HepG2 (cell line): ENCODE measurements at regions not wholly inside any gene's neighbourhood (a gene's known extent, or its start where the extent isn't known, plus 50 kb on each side); places are given as distances from the start of the nearest gene placed in this dataset.

Source experiments
- ATAC-seq: fragments of 200-7000 bp; cut with Tn5 transposase; 3 replicates; pipeline ENCODE4 v1.9.1; 2020; ENCODE audit warnings: mild to moderate bottlenecking, moderate library complexity
- BruUV-seq: library from RNA; stranded (reverse); fragments of 400-500 nt; replicated peaks from 2 replicates; lab custom pipeline; 2021; lab: Mats Ljungman, UMichigan
- CTCF ChIA-PET: fragments of 300-600 bp; formaldehyde crosslinking; extraction: SDS; loops from one replicate; lab custom pipeline; 2021; ENCODE audit warnings: low total read pairs, inconsistent platforms, low intra/inter-chr PET ratio; lab: Yijun Ruan, JAX
- POLR2A ChIA-PET: fragments of 350-600 bp; sonication (Branson Sonifier 250); formaldehyde crosslinking; loops from one replicate; lab custom pipeline; 2020; ENCODE audit warnings: antibody characterized with exemption, inconsistent platforms; lab: Yijun Ruan, JAX
- DNase-seq: peaks from one replicate; pipeline ENCODE4 v3.0.0-alpha.2; 2015; ENCODE audit warnings: low spot score
- FAIRE-seq: peaks from 3 replicates; lab custom pipeline; 2011; peaks lifted over from hg19 to GRCh38; lab: Jason Lieb, UNC
- H2AFZ ChIP-seq: one replicate; pipeline ENCODE4 v1.6.1; 2011; ENCODE audit warnings: low read length, inconsistent platforms
- H3K27ac ChIP-seq: fragments of 300-600 bp; 3 replicates; pipeline ENCODE4 v1.8.0; 2011; ENCODE audit warnings: mixed run types, mild to moderate bottlenecking, mixed read lengths, low read length, inconsistent platforms; ENCODE audit not compliant: insufficient read depth; ENCODE audit errors: extremely low read length
- H3K27me3 ChIP-seq, 2 experiments: fragments of 200-600 bp in 1 of 2; 2 replicates in 1 of 2; 3 replicates in 1 of 2; pipeline versions ENCODE4 v1.6.0 to v1.8.0; 2011; ENCODE audit warnings: low read length in 2 of 2, mild to moderate bottlenecking in 2 of 2, moderate library complexity in 2 of 2, inconsistent platforms in 1 of 2; ENCODE audit not compliant: insufficient read depth in 2 of 2, control insufficient read depth in 1 of 2
- H3K36me3 ChIP-seq, 2 experiments: fragments of 200-600 bp in 1 of 2; replicated peaks in 1 of 2; 2 replicates in 1 of 2; 3 replicates in 1 of 2; pipeline versions ENCODE4 v1.5.1 to v1.8.0; 2011; ENCODE audit warnings: low read length in 2 of 2, inconsistent platforms in 1 of 2; ENCODE audit not compliant: insufficient read depth in 2 of 2, control insufficient read depth in 1 of 2
- H3K4me1 ChIP-seq: 2 replicates; pipeline ENCODE4 v1.5.1; 2012; ENCODE audit warnings: low read length, inconsistent platforms; ENCODE audit not compliant: insufficient read depth
- H3K4me2 ChIP-seq: 2 replicates; pipeline ENCODE4 v1.6.0; 2011; ENCODE audit warnings: low read depth, low read length, inconsistent platforms
- H3K4me3 ChIP-seq, 3 experiments: fragments of 200-600 bp in 1 of 3; sonication (generic), shearing (Covaris generic) in 1 of 3; replicated peaks in 1 of 3; 2 replicates each; pipeline ENCODE4 v1.5.1; 2011 to 2016; ENCODE audit warnings: low read length in 3 of 3, inconsistent platforms in 2 of 3, low read depth in 2 of 3, mild to moderate bottlenecking in 2 of 3, control low read depth in 1 of 3, mixed read lengths in 1 of 3; ENCODE audit not compliant: insufficient read depth in 1 of 3
- H3K79me2 ChIP-seq: one replicate; pipeline ENCODE4 v1.6.1; 2011; ENCODE audit warnings: low read length, inconsistent platforms; ENCODE audit not compliant: insufficient read depth
- H3K9ac ChIP-seq: 2 replicates; pipeline ENCODE4 v1.6.0; 2011; ENCODE audit warnings: mild to moderate bottlenecking, low read depth, low read length, inconsistent platforms; ENCODE audit not compliant: insufficient read depth
- H3K9me3 ChIP-seq: 2 replicates; pipeline ENCODE4 v1.5.1; 2012; ENCODE audit warnings: mild to moderate bottlenecking, low read length
- H4K20me1 ChIP-seq: 2 replicates; pipeline ENCODE4 v1.6.0; 2011; ENCODE audit warnings: inconsistent platforms, mild to moderate bottlenecking, low read length, moderate library complexity; ENCODE audit not compliant: insufficient read depth
- HDAC6 ChIP-seq: fragments of 200-600 bp; sonication (generic); IDR thresholded peaks from 2 replicates; pipeline ENCODE4 v1.7.0; 2017; ENCODE audit warnings: mild to moderate bottlenecking, antibody characterized with exemption, low read length, low read depth
- IRF2 ChIP-seq: IDR thresholded peaks from 2 replicates; pipeline ENCODE4 v1.6.1; 2018; ENCODE audit warnings: missing genetic modification reagents, missing compliant biosample characterization
- PATZ1 ChIP-seq: sonication (generic); formaldehyde crosslinking; IDR thresholded peaks from 2 replicates; pipeline ENCODE4 v1.4.0; 2020; ENCODE audit warnings: missing genetic modification reagents
- SMAD3 ChIP-seq: sonication (generic); formaldehyde crosslinking; IDR thresholded peaks from 2 replicates; pipeline ENCODE4 v1.4.0; 2020; ENCODE audit warnings: missing genetic modification reagents
- ZBTB21 ChIP-seq: sonication (generic); formaldehyde crosslinking; IDR thresholded peaks from 2 replicates; pipeline ENCODE4 v1.4.0; 2020; ENCODE audit warnings: missing genetic modification reagents
- ZNF407 ChIP-seq: sonication (generic); formaldehyde crosslinking; IDR thresholded peaks from one replicate; pipeline ENCODE4 v1.5.1; 2020; ENCODE audit warnings: mild to moderate bottlenecking, missing genetic modification reagents; ENCODE audit errors: not compliant biosample characterization
- ZNF75D ChIP-seq: sonication (generic); formaldehyde crosslinking; IDR thresholded peaks from 2 replicates; pipeline ENCODE4 v1.8.1; 2023; ENCODE audit warnings: missing genetic modification reagents, mild to moderate bottlenecking, borderline replicate concordance
- WGBS: methylation state at CpG from one replicate; pipeline ENCODE4 v1.1.6; 2017; ENCODE audit warnings: low lambda C conversion rate; 5-methylcytosine and 5-hydroxymethylcytosine counted together
- in situ Hi-C: cut with HindIII; loops from 2 replicates; pipeline ENCODE4 v1.10.0; 2017; ENCODE audit warnings: low pct_unique_long_range_greater_than_20kb; ENCODE audit not compliant: extremely low pct_ligation_motif_present
- intact Hi-C: fragments of 100-400 bp; cut with micrococcal nuclease; formaldehyde crosslinking; loops from one replicate; pipeline ENCODE4 v1.10.0; 2022; ENCODE audit not compliant: unreplicated experiment

- no peak overlapping the region for H3K27ac ChIP-seq
- H3K36me3 ChIP-seq = no peaks in the 10 kb centered on the region
- POLR2A ChIA-PET = no interaction called here
- H3K27me3 ChIP-seq = no peaks in the 10 kb centered on the region
- in situ Hi-C loops = no loop called here
- BruUV-seq = no TSS peak
- H3K4me1 ChIP-seq = no peaks in the 10 kb centered on the region
- DNase-seq (no peak), ATAC-seq (no peak), FAIRE-seq (no peak)
- H3K9ac ChIP-seq = no peak overlapping the region
- H3K79me2 ChIP-seq = no peaks in the 10 kb centered on the region
- CTCF ChIA-PET = no interaction called here
- no peak overlapping the region for H3K4me2 ChIP-seq
- no peak for TF ChIP-seq ZBTB21
- no peak for TF ChIP-seq PATZ1 (CRISPR knock-in tag)
- TF ChIP-seq HDAC6 = no peak
- TF ChIP-seq SMAD3 (CRISPR knock-in tag) = no peak
- TF ChIP-seq ZNF407 (CRISPR knock-in tag) = no peak
- no peak for TF ChIP-seq IRF2 (CRISPR knock-in tag)
- TF ChIP-seq ZNF75D = no peak
- no peak overlapping the region for H3K4me3 ChIP-seq
- no peaks in the 10 kb centered on the region for H4K20me1 ChIP-seq
- H2AFZ ChIP-seq = no peak overlapping the region
- 31% methylated on average over 6 of the region's 6 CpGs for WGBS
- H3K9me3 ChIP-seq = no peaks in the 10 kb centered on the region
- intact Hi-C loops = no loop called here
Measured at GRCh38 chr5:58044166-58044565, 415.7 kb downstream of the PLK2 start.
